HEK293T (cell line): ENCODE measurements at regions not wholly inside any gene's neighbourhood (a gene's known extent, or its start where the extent isn't known, plus 50 kb on each side); places are given as distances from the start of the nearest gene placed in this dataset.
"Not testable (repeated sequence)": the region's sequence is repeated elsewhere in the genome, so short reads cannot be mapped to it uniquely, and the experiment has no call there.

Source experiments
- ARNT ChIP-seq: fragments of 450-650 bp; IDR thresholded peaks from 2 replicates; pipeline ENCODE4 v1.6.1; 2017; ENCODE audit warnings: mild to moderate bottlenecking
- BHLHE40 ChIP-seq: fragments of 450-650 bp; IDR thresholded peaks from 2 replicates; pipeline ENCODE4 v1.6.1; 2016; ENCODE audit warnings: mild to moderate bottlenecking, moderate library complexity, borderline replicate concordance
- FOXA1 ChIP-seq: fragments of 450-650 bp; IDR thresholded peaks from 2 replicates; pipeline ENCODE4 v1.6.1; 2016; ENCODE audit warnings: mild to moderate bottlenecking
- FOXM1 ChIP-seq: fragments of 450-650 bp; IDR thresholded peaks from 2 replicates; pipeline ENCODE4 v1.6.1; 2017; ENCODE audit warnings: mild to moderate bottlenecking, borderline replicate concordance
- SUZ12 ChIP-seq: fragments of 450-650 bp; IDR thresholded peaks from 2 replicates; pipeline ENCODE4 v1.6.1; 2016; ENCODE audit warnings: mild to moderate bottlenecking

DNA sequence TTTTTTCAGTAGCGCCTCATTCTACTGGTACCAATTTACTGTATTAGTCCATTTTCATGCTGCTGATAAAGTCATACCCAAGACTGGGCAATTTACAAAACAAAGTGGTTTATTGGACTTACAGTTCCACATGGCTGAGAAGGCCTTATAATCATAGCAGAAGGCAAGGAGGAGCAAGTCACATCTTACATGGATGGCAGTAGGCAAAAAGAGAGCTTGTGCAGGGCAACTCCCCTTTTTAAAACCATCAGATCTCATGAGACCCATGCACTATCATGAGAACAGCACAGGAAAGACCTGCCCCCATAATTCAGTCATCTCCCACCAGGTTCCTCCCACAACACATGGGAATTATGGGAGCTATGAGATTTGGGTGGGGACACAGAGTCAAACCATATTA, 443.5 kb downstream of the SH2D1A start:
- not testable (repeated sequence) for TF ChIP-seq FOXM1, SUZ12, FOXA1, BHLHE40, ARNT
